ENCODE measurements at regions not wholly inside any gene's neighbourhood (a gene's known extent, or its start where the extent isn't known, plus 50 kb on each side); places are given as distances from the start of the nearest gene placed in this dataset.

GRCh38 chr10:120402147-120402766 is 54.8 kb upstream of the PLPP4 start:
- TF ChIP-seq GATA3 (IDR thresholded peaks at IDR 0.05; ENCODE audit: low read depth, low read length): no peak
- TF ChIP-seq GATA2 (IDR thresholded peaks at IDR 0.05; ENCODE audit: low read depth, low read length): no peak

GRCh38 chr10:120403109-120403508 is 53.9 kb upstream of the PLPP4 start:
- TF ChIP-seq GATA3 (IDR thresholded peaks at IDR 0.05; ENCODE audit: low read depth, low read length) (no peak), GATA2 (IDR thresholded peaks at IDR 0.05; ENCODE audit: low read depth, low read length) (no peak)

GRCh38 chr10:120406376-120406775 is 50.7 kb upstream of the PLPP4 start:
- TF ChIP-seq GATA2 (IDR thresholded peaks at IDR 0.05; ENCODE audit: low read depth, low read length): no peak
- no peak for TF ChIP-seq GATA3 (IDR thresholded peaks at IDR 0.05; ENCODE audit: low read depth, low read length)
